Neural cell (in vitro differentiated cells): ENCODE measurements at regions not wholly inside any gene's neighbourhood (a gene's known extent, or its start where the extent isn't known, plus 50 kb on each side); places are given as distances from the start of the nearest gene placed in this dataset.

ENCODE experiments used
- H2AFZ ChIP-seq: fragments of 200-600, 300-800 bp; sonication (generic), shearing (Covaris generic); 2 replicates; pipeline ENCODE4 v1.6.0; 2014; ENCODE audit warnings: low read depth, mild to moderate bottlenecking, antibody characterized with exemption, low read length, moderate library complexity
- H3F3A ChIP-seq: fragments of 200-600 bp; shearing (Covaris generic); 2 replicates; pipeline ENCODE4 v1.6.1; 2016; ENCODE audit warnings: mild to moderate bottlenecking, moderate library complexity, mixed read lengths, antibody characterized with exemption, low read length; ENCODE audit not compliant: insufficient read depth, poor library complexity, severe bottlenecking
- H3K27ac ChIP-seq: fragments of 200-600, 300-800 bp; sonication (generic), shearing (Covaris generic); 2 replicates; pipeline ENCODE4 v1.5.1; 2014; ENCODE audit warnings: mild to moderate bottlenecking, low read length, moderate library complexity
- H3K27me3 ChIP-seq: fragments of 300-800, 200-600 bp; sonication (generic), shearing (Covaris generic); 2 replicates; pipeline ENCODE4 v1.6.0; 2014; ENCODE audit warnings: mild to moderate bottlenecking, low read depth, low read length, moderate library complexity; ENCODE audit not compliant: insufficient read depth
- H3K36me3 ChIP-seq: fragments of 300-800, 200-600 bp; sonication (generic), shearing (Covaris generic); 2 replicates; pipeline ENCODE4 v1.5.1; 2014; ENCODE audit warnings: mild to moderate bottlenecking, antibody characterized with exemption, low read length, moderate library complexity; ENCODE audit not compliant: insufficient read depth
- H3K4me2 ChIP-seq: fragments of 300-800, 200-600 bp; sonication (generic), shearing (Covaris generic); 2 replicates; pipeline ENCODE4 v1.6.0; 2014; ENCODE audit warnings: mild to moderate bottlenecking, low read length
- H3K4me3 ChIP-seq: fragments of 300-800, 200-600 bp; sonication (generic), shearing (Covaris generic); 2 replicates; pipeline ENCODE4 v1.5.1; 2014; ENCODE audit warnings: mild to moderate bottlenecking, low read length, moderate library complexity
- H3K79me2 ChIP-seq: fragments of 200-600 bp; shearing (Covaris generic); replicated peaks from 2 replicates; pipeline ENCODE4 v1.6.0; 2014; ENCODE audit warnings: mild to moderate bottlenecking, low read length, moderate library complexity; ENCODE audit not compliant: insufficient read depth
- H3K9ac ChIP-seq: fragments of 300-800, 200-600 bp; sonication (generic), shearing (Covaris generic); 2 replicates; pipeline ENCODE4 v1.6.1; 2016; ENCODE audit warnings: mild to moderate bottlenecking, low read length, mixed read lengths
- H3K9me2 ChIP-seq: fragments of 200-600 bp; shearing (Covaris generic); 2 replicates; pipeline ENCODE4 v1.6.1; 2016; ENCODE audit warnings: mild to moderate bottlenecking, low read length, mixed read lengths; ENCODE audit not compliant: insufficient read depth
- H3K9me3 ChIP-seq: fragments of 200-600, 300-800 bp; sonication (generic), shearing (Covaris generic); 2 replicates; pipeline ENCODE4 v1.6.1; 2016; ENCODE audit warnings: mild to moderate bottlenecking, mixed run types, low read length, moderate library complexity, mixed read lengths
- H4K20me1 ChIP-seq: fragments of 200-600 bp; shearing (Covaris generic); 2 replicates; pipeline ENCODE4 v1.6.1; 2016; ENCODE audit warnings: mild to moderate bottlenecking, mixed run types; ENCODE audit not compliant: insufficient read depth
- CTCF ChIP-seq: fragments of 450-650 bp; IDR thresholded peaks from 2 replicates; pipeline ENCODE4 v1.5.1; 2014; ENCODE audit warnings: antibody characterized with exemption, mild to moderate bottlenecking, moderate library complexity; ENCODE audit not compliant: poor library complexity, severe bottlenecking
- EP300 ChIP-seq: fragments of 450-650 bp; conservative IDR thresholded peaks from 2 replicates; pipeline ENCODE4 v1.6.1; 2014; ENCODE audit warnings: antibody characterized with exemption, mild to moderate bottlenecking, moderate library complexity; ENCODE audit not compliant: poor library complexity, severe bottlenecking
- EZH2 ChIP-seq: fragments of 200-600, 300-800 bp; shearing (Covaris generic), sonication (generic); IDR thresholded peaks from 2 replicates; pipeline ENCODE4 v1.6.1; 2014; ENCODE audit warnings: antibody characterized with exemption, low read length, borderline replicate concordance, mild to moderate bottlenecking; ENCODE audit not compliant: insufficient read depth, poor library complexity, severe bottlenecking
- MXI1 ChIP-seq: fragments of 450-650 bp; conservative IDR thresholded peaks from 2 replicates; pipeline ENCODE4 v1.6.1; 2014; ENCODE audit warnings: antibody characterized with exemption, mild to moderate bottlenecking; ENCODE audit not compliant: poor library complexity, severe bottlenecking
- POLR2AphosphoS5 ChIP-seq: IDR thresholded peaks from 2 replicates; pipeline ENCODE4 v1.6.1; 2012
- RAD21 ChIP-seq: fragments of 450-650 bp; conservative IDR thresholded peaks from 2 replicates; pipeline ENCODE4 v1.6.1; 2014; ENCODE audit warnings: antibody characterized with exemption, mild to moderate bottlenecking, moderate library complexity
- REST ChIP-seq: IDR thresholded peaks from 2 replicates; pipeline ENCODE4 v1.6.1; 2012; ENCODE audit warnings: borderline replicate concordance
- SMC3 ChIP-seq: fragments of 450-650 bp; conservative IDR thresholded peaks from 2 replicates; pipeline ENCODE4 v1.6.1; 2014; ENCODE audit warnings: antibody characterized with exemption, mild to moderate bottlenecking, moderate library complexity; ENCODE audit not compliant: poor library complexity
- TAF1 ChIP-seq: IDR thresholded peaks from 2 replicates; pipeline ENCODE4 v1.6.1; 2012; ENCODE audit warnings: low read depth

GRCh38 chr13:53126841-53127245, 98.2 kb downstream of the OLFM4 start:
- Histone ChIP-seq H3K4me2 (no peak overlapping the region), H2AFZ (no peak overlapping the region), H3K9me3 (no peaks in the 10 kb centered on the region), H3F3A (no peaks in the 10 kb centered on the region), H3K4me3 (no peak overlapping the region), H3K79me2 (no peaks in the 10 kb centered on the region), H3K36me3 (no peaks in the 10 kb centered on the region), H4K20me1 (no peaks in the 10 kb centered on the region), H3K27ac (no peak overlapping the region), H3K9ac (no peak overlapping the region), H3K27me3 (no peaks in the 10 kb centered on the region), H3K9me2 (no peaks in the 10 kb centered on the region)
- no peak for TF ChIP-seq RAD21
- no peak for TF ChIP-seq REST
- TF ChIP-seq CTCF: no peak
- TF ChIP-seq EZH2: no peak
- TF ChIP-seq POLR2AphosphoS5: no peak
- no peak for TF ChIP-seq TAF1
- TF ChIP-seq SMC3: no peak
- no peak for TF ChIP-seq MXI1
- TF ChIP-seq EP300: no peak

GRCh38 chr13:53127373-53127772, 98.8 kb downstream of the OLFM4 start:
- no peak overlapping the region for H2AFZ ChIP-seq
- no peak overlapping the region for H3K9ac ChIP-seq
- no peaks in the 10 kb centered on the region for H3K27me3 ChIP-seq
- H3K4me2 ChIP-seq: no peak overlapping the region
- no peak overlapping the region for H3K27ac ChIP-seq
- H3K79me2 ChIP-seq: no peaks in the 10 kb centered on the region
- TF ChIP-seq TAF1 (no peak), EP300 (no peak), MXI1 (no peak)
- no peaks in the 10 kb centered on the region for H3K9me2 ChIP-seq
- no peaks in the 10 kb centered on the region for H3F3A ChIP-seq
- H3K36me3 ChIP-seq: no peaks in the 10 kb centered on the region
- H4K20me1 ChIP-seq: no peaks in the 10 kb centered on the region
- H3K9me3 ChIP-seq: no peaks in the 10 kb centered on the region
- no peak overlapping the region for H3K4me3 ChIP-seq

GRCh38 chr13:53129864-53130393, 101.3 kb downstream of the OLFM4 start:
- H3F3A ChIP-seq: no peaks in the 10 kb centered on the region
- TF ChIP-seq EZH2 (no peak), RAD21 (no peak), REST (no peak), EP300 (no peak), SMC3 (no peak), CTCF (no peak), MXI1 (no peak), POLR2AphosphoS5 (no peak), TAF1 (no peak)
- H3K79me2 ChIP-seq: no peaks in the 10 kb centered on the region
- H3K9me3 ChIP-seq: no peaks in the 10 kb centered on the region
- no peak overlapping the region for H3K9ac ChIP-seq
- H2AFZ ChIP-seq: no peak overlapping the region
- H3K36me3 ChIP-seq: no peaks in the 10 kb centered on the region
- no peak overlapping the region for H3K4me3 ChIP-seq
- H3K27ac ChIP-seq: no peak overlapping the region
- no peaks in the 10 kb centered on the region for H3K9me2 ChIP-seq
- H3K4me2 ChIP-seq: no peak overlapping the region
- no peaks in the 10 kb centered on the region for H3K27me3 ChIP-seq
- H4K20me1 ChIP-seq: no peaks in the 10 kb centered on the region
